Tibial artery (tissue), 4 donors: ENCODE measurements at regions not wholly inside any gene's neighbourhood (a gene's known extent, or its start where the extent isn't known, plus 50 kb on each side); places are given as distances from the start of the nearest gene placed in this dataset.

Source experiments
- DNase-seq, 2 donors: peaks; one replicate each; pipeline ENCODE4 v3.0.0-alpha.2; 2019
- H3K27ac ChIP-seq, 2 donors: fragments of 200-600 bp; sonication (generic) in 1 of 2; 1 replicate in 1 of 2; 2 replicates in 1 of 2; pipeline ENCODE4 v1.5.1; 2018 to 2019; ENCODE audit warnings: mild to moderate bottlenecking in 1 of 2
- H3K27me3 ChIP-seq, 2 donors: fragments of 200-600 bp; sonication (generic) in 1 of 2; one replicate each; pipeline versions ENCODE4 v1.5.1 to v1.6.0; 2016 to 2019
- H3K36me3 ChIP-seq, 3 donors: fragments of 200-600 bp; sonication (generic) in 2 of 3; one replicate each; pipeline ENCODE4 v1.5.1; 2016 to 2019; ENCODE audit warnings: mild to moderate bottlenecking in 2 of 3
- H3K4me1 ChIP-seq, 4 donors: fragments of 200-600 bp; sonication (generic) in 2 of 4; 1 replicate in 3 of 4; 2 replicates in 1 of 4; pipeline ENCODE4 v1.5.1; 2016 to 2019
- H3K4me3 ChIP-seq, 2 donors: fragments of 200-600 bp; sonication (generic) in 1 of 2; 1 replicate in 1 of 2; 2 replicates in 1 of 2; pipeline ENCODE4 v1.5.1; 2018 to 2019; ENCODE audit warnings: mild to moderate bottlenecking in 2 of 2
- H3K9me3 ChIP-seq, 3 donors: fragments of 200-600 bp; sonication (generic) in 1 of 3; one replicate each; pipeline ENCODE4 v1.5.1; 2016 to 2019
- intact Hi-C: fragments of 100-400 bp; cut with DNase I; formaldehyde crosslinking; loops from one replicate; pipeline ENCODE4 v1.15.0; 2023; ENCODE audit warnings: low total_unique reads
- TF ChIP-seq, protein P1 (sequence below), 2 experiments: fragments of 200-600 bp in 1 of 2; fragments of 450-650 bp in 1 of 2; IDR thresholded peaks; one replicate each; pipeline ENCODE4 v1.5.1; 2017 to 2019; ENCODE audit warnings: antibody characterized with exemption in 2 of 2, mild to moderate bottlenecking in 1 of 2, moderate library complexity in 1 of 2

DNA sequence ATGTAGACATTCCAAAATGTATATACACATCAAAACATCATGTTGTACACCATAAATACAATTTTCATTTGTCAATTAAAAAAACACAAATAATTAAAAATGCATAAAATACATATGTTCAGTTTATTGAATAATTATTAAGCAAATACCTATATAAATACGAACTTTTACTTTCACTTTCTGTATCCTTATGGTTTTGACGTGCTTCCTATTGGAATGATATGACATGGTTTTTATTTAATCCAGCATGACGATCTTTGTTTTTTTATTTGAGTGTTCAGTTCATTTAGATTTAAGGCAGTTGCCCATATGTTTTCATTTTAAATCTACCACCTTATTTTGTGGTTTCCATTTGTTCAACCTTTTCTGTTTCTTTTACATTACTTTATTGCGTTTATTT lies 198.3 kb upstream of the PLET1 start:
- Histone ChIP-seq H3K9me3 (no peaks in the 10 kb centered on the region), H3K27me3 (no peaks in the 10 kb centered on the region), H3K27ac (no peak overlapping the region), H3K36me3 (no peaks in the 10 kb centered on the region), H3K4me3 (no peak overlapping the region), H3K4me1 (no peaks in the 10 kb centered on the region)
- DNase-seq: no peak
- intact Hi-C loops: no loop called here
- TF ChIP-seq, protein P1, sequence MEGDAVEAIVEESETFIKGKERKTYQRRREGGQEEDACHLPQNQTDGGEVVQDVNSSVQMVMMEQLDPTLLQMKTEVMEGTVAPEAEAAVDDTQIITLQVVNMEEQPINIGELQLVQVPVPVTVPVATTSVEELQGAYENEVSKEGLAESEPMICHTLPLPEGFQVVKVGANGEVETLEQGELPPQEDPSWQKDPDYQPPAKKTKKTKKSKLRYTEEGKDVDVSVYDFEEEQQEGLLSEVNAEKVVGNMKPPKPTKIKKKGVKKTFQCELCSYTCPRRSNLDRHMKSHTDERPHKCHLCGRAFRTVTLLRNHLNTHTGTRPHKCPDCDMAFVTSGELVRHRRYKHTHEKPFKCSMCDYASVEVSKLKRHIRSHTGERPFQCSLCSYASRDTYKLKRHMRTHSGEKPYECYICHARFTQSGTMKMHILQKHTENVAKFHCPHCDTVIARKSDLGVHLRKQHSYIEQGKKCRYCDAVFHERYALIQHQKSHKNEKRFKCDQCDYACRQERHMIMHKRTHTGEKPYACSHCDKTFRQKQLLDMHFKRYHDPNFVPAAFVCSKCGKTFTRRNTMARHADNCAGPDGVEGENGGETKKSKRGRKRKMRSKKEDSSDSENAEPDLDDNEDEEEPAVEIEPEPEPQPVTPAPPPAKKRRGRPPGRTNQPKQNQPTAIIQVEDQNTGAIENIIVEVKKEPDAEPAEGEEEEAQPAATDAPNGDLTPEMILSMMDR (IDR thresholded peaks at IDR 0.05): no peak

DNA sequence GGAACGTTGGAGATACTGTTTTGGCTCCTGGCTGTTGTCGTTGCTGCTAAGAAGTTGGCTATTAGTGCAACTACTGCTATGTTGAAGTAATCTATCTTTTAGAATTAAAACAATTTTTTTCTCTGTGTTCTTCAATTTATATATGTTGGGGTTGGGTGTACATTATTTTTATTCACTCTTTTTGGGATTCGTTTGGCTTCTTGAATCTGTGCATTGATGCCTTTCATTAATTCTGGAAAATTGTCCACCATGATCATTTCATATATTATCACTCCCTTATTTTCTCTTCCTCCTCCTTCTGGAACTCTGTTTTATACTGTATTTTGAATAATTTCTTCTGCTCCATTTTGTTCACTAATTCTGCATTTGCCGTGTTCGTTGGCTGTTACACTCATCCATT lies 199.5 kb upstream of the PLET1 start:
- Histone ChIP-seq H3K36me3 (no peaks in the 10 kb centered on the region), H3K27me3 (no peaks in the 10 kb centered on the region), H3K27ac (no peak overlapping the region), H3K4me3 (no peak overlapping the region), H3K4me1 (no peaks in the 10 kb centered on the region), H3K9me3 (no peaks in the 10 kb centered on the region)
- TF ChIP-seq, protein P1 (IDR thresholded peaks at IDR 0.05): no peak
- intact Hi-C loops: no loop called here
- DNase-seq: no peak

DNA sequence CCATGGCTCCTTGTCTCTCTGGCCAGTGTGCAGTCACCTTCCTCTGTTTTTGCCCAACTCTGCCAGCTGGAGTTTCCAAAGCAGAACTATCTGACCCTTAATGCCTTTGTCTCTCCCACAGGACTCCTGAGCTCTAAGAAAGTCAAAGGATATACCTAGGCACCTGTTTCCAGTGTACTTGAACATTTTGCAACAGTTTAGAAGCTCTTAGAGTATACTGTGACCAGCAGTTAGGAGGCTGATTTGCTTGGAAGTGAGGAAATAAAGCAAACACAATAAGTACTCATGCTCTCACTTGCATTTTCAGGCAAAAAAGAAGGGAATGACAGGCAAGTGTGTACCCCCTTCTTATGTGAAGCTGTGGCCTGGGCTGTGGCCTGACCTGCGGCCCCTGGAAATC lies 204.3 kb upstream of the PLET1 start:
- Histone ChIP-seq H3K4me3 (no peak overlapping the region), H3K4me1 (no peaks in the 10 kb centered on the region), H3K27me3 (peaks cover 0 to 5% of the 10 kb centered on the region in 2 donors), H3K9me3 (no peaks in the 10 kb centered on the region), H3K27ac (no peak overlapping the region), H3K36me3 (no peaks in the 10 kb centered on the region)
- no peak for DNase-seq
- TF ChIP-seq, protein P1 (IDR thresholded peaks at IDR 0.05): no peak
- intact Hi-C loops: no loop called here

DNA sequence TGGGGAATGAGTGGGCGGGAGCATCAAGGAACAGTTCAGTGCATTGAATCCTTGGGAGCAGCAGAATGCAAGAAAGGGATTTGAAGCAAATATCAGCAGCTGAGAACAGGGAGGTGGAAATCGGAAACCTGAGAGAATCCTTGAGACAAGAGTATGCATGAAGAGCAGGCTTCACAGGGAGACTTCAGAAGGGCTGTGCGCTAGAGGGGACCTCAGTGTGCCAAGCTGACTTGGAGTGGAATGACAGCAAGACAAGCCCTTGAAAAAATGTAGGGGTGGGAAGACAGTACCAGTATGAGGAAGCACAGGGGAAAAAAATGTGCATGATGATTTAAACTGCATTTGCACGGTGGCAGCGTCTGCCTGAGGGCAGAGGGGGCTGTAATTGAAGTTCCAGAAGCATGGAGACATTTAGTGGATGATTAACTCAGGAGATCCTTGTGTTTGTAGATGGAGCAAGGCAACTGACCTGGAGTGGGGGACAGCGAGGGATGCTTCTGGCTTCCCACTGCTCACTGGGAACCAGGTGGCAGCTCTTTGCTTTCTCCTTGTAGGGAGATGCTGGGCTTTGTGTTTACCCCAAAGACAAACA lies 204.9 kb upstream of the PLET1 start:
- no peaks in the 10 kb centered on the region for H3K4me1 ChIP-seq
- H3K4me3 ChIP-seq: no peak overlapping the region
- intact Hi-C loops: no loop called here
- TF ChIP-seq, protein P1 (IDR thresholded peaks at IDR 0.05): no peak
- H3K27ac ChIP-seq: no peak overlapping the region
- H3K9me3 ChIP-seq: no peaks in the 10 kb centered on the region
- DNase-seq: no peak
- no peaks in the 10 kb centered on the region for H3K36me3 ChIP-seq
- peaks cover 0 to 5% of the 10 kb centered on the region in 2 donors for H3K27me3 ChIP-seq

DNA sequence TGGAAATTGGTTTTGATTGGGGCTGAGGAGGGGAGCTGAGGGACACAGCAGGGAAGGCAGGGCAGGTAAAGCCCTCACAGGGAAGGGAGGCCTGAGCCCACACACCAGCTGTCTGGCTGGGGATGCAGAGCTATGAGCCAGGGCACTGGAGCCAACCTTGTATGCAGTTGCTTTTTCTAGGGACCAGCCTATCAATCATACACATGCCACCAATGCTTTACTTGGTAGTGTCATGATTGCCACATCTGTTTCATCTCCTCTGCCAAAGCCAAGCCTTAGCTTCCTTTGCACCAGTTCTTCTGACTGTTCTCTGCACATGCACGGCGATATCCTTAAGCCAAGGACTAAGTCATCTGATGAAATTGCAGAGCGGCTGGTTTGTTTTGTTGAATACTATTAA lies 207.1 kb upstream of the PLET1 start:
- no peaks in the 10 kb centered on the region for H3K9me3 ChIP-seq
- TF ChIP-seq, protein P1 (IDR thresholded peaks at IDR 0.05): no peak
- intact Hi-C loops: no loop called here
- H3K36me3 ChIP-seq: no peaks in the 10 kb centered on the region
- no peak overlapping the region for H3K4me3 ChIP-seq
- H3K27me3 ChIP-seq: peaks cover 0 to 5% of the 10 kb centered on the region in 2 donors
- no peak for DNase-seq
- H3K4me1 ChIP-seq: no peaks in the 10 kb centered on the region
- H3K27ac ChIP-seq: no peak overlapping the region

DNA sequence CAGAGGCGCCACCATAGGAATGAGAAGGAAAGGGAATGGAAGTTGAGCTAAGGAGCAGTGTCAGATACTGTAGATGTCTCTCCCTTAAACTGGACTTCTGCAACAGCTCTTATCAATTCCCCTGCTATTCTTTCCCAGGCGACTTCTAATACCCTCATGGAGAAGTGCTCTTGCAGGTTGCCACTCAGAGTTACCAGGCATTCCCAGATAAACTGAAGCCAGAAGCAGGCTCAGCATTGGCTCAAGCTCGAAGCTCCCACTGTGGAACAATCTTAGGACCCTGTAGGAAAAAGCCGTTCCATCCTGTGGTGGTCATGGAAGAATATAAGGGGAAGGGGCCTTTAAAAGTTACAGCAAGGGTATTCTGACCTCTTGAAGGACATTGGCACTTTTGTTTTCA lies 208.7 kb upstream of the PLET1 start:
- Histone ChIP-seq H3K27me3 (peaks cover 0 to 5% of the 10 kb centered on the region in 2 donors), H3K4me1 (no peaks in the 10 kb centered on the region), H3K9me3 (no peaks in the 10 kb centered on the region), H3K27ac (no peak overlapping the region), H3K36me3 (no peaks in the 10 kb centered on the region), H3K4me3 (no peak overlapping the region)
- DNase-seq: no peak
- intact Hi-C loops: no loop called here
- TF ChIP-seq, protein P1 (IDR thresholded peaks at IDR 0.05): no peak
